GM19328 (cell line): ENCODE measurements at regions not wholly inside any gene's neighbourhood (a gene's known extent, or its start where the extent isn't known, plus 50 kb on each side); places are given as distances from the start of the nearest gene placed in this dataset.

Experiments
- ATAC-seq: cut with Tn5 transposase; IDR thresholded peaks from one replicate; pipeline ENCODE4 v1.9.1; 2021; ENCODE audit warnings: mild to moderate bottlenecking, moderate library complexity; ENCODE audit not compliant: unreplicated experiment

DNA sequence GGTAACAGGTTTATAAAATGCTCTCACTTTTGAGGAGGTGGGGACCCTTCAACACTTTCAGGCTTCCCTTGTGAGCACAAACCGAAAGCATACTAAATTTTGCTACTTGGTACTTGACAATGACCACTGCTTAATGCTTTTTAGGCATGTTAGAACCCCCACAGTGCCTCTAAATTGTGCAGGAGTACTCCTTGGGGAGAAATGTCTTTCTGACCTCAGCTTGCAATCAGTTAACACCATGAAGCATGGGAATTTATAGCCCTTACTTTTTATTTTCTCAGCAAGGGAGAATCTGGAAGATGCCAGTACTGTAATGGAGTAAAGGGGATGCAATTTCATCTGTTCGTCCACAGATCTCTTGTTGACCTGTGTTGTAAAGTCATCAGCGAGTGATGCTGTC is 308.9 kb upstream of the TBC1D5 start:
- ATAC-seq: no peak

DNA sequence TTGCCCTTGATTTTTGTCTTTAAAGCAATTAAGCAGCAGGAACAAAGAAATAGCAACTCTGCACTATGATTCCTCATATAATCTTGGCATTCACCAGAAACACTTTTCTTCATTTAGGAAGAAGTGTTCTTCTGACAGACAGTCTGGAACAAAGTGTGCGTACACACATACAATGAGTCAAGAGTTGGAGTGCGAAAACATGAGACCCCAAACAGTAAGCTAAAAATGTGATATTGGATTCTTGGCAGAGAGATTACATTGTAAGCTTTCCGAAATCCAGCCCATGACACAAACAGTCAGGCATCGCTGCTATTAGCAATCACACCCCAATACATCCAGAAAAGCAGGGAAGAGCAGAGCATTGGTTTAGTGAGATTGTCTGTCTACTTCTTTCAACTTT is 306.7 kb upstream of the TBC1D5 start:
- no peak for ATAC-seq

DNA sequence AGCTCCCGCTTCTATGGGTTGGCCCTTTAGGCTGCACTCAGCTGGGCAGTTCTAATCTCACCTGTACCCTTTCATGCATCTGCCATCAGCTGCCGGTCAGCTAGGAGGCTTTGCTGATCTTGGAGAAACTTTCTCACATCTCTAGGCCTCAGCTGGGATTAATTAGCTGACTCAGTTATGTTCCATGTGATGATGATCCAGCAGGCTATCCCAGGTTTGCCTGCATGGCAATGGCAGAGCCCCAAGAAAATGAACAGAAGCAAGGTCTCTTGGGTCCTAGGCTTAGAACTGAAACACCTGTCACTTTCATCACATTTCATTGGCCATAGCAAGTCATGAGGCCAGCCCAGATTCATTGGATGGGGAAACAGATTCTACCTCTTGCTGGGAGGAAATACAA is 304.6 kb upstream of the TBC1D5 start:
- no peak for ATAC-seq

DNA sequence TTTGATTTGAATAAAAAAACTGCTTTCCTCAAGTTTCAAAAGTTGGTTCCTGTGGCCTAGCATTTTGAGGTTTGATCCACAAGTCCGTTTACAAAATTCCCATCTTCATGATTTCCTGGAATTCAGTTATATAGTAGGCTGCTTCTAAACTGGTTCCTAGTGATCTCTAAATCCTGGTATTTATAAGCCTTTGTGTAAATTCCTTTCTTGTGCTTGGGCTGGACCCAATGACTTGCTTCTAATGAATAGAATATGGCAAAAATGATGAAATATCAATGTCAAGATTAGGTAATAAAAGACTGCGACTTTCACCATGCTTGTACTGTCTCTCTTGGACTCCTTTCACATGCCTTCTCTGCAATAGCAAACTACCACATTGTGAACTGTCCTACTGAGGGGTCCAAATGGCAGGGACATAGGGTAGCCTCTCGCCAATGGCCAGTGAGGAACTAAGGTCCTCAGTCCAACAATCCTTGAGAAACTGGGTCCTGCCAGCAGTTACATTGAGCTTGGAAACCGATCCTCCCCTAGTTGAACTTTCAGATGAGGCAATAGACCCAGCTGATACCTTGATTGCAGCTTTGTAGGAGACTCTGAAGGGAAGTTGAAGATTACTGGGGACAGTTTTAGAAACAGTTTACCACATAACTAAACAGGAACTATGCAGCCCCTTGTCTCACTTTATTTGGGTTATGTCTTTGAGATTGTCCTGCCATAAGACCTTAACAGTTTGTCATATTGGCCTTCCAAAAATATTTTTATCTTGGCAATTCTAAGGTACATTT is 303.9 kb upstream of the TBC1D5 start:
- ATAC-seq: no peak

DNA sequence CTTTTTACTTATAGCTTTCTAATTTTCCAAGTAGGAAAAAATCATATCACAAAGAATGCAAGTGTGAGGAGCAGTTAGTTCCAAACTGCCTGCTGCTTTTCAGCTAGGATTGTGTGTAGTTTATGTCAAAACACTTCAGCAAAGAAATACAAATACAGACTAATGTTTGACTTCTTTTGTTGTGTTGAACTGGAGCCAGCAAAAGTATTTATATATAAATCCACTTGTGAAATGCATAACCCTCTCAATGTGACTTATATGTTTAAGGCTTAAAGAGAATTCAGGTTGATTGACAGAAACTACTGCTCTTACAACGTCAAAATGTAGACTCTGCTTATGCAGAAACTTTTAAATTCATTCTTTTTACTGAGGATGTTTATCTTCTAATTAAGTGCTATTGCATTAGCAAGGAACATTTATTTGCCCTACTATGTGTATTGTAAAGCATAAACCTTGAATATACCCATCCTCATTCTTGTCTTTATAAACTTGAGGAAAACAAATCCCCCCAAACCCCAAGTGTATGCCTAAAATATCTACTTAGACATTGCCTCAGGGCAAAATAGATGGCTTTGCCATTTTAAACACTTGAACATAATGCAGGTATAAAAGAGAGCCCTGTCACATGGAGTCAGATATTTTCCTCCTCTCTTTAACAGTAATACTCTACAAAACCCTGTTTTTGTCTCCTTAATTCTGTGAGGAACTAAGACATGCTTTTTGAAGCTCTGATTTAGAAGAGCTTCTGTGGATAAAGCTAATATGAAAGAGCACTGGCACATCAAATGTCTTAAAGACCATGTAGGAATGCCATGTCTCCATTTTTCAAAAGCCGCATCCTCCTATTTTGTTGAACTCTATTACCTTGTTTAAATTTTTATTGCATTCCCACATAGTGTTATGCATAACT is 302.8 kb upstream of the TBC1D5 start:
- ATAC-seq: no peak

DNA sequence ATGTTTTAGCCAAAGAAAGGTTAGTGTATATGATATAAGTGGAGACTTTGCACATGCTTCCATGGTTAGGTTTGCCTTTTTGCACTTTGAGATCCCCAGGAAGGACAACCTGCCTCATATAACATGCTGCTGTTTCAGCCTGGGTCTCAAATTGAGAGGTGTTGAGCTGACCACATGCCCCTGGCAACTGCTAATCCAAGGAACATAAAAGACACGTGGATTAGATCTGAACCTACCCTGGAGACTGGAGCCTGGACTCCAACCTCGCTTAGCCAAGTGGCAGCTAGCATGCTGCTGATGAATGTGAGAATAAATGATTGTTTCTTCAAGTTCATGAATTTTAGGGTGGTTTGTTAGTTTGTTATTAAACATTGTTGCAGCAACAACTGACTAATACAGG is 301.8 kb upstream of the TBC1D5 start:
- no peak for ATAC-seq

DNA sequence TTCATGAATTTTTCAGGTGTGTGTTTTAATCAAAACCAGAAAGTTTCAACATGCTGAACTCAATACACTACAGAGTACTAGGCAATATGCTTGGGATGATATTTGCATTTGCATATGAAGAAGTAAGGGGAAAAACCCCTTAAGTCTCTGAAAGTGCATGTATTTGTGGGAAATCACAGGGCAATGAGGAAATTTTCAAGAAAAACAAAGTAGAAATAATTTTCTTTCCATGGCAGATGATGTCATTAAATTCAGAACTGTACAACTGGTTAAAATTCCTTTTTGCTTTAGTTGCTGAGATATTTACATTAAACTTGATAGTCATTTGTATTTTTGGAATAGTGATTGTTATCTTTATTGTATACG is 294.0 kb upstream of the TBC1D5 start:
- no peak for ATAC-seq

DNA sequence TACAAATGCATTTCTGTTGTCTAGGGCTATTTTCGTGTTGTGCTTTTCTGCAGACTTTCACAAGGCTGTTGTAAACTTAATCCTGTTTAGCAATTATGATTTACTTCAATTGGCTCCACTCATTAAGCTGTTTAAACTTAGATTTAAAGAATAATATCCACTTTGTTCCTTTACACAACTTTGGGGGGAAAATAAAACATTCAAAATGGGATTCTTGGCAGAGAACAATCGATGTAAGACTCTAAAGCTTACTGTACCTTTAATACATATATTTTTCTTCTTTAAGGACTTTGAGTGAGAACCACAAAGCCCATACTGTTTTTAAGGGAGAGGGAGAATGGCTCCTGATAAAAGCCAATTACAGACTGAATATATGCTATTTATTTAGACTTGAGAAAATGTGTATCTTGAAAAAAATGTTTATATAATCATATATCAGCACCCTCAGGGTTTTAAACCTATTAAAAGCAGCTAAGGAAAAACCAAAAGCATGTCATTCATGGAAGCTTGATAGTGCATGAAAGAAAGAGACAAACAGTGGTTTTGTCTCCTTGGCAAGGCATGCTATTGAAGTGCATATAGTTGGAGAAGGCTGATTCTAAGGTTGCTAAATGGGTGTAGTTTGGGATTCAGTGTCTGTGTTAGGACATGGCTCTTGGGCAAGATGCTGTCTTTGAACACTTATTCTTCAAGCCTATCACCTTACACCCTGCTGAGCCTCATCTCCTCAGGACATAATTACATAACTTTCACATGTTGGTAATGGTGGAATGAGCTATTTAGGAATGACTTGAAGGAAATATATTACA is 293.4 kb upstream of the TBC1D5 start:
- no peak for ATAC-seq

DNA sequence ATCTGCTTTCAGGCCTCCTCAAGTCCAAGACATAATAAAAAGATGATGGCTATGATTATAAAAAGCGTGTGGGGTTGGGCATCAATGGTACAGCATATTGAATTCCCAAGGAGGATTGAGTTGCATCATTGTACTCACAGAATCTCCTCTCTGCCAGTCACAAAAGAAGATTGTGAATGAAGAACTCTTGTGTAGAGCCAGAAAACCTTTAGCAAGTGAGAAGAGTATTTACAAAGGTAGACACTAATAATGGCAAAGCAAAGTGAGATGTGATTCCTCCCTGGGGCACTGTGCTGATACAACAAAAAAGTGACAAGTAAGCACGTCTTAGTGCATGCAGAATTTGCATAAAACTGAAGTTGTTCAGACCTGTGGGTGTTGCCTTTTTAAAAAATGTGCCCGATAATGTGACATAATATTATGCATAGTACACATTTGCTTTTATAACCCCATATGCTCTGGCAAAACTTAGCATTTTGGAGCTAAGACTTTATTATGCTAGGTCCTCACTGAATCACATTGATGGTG is 291.2 kb upstream of the TBC1D5 start:
- no peak for ATAC-seq

DNA sequence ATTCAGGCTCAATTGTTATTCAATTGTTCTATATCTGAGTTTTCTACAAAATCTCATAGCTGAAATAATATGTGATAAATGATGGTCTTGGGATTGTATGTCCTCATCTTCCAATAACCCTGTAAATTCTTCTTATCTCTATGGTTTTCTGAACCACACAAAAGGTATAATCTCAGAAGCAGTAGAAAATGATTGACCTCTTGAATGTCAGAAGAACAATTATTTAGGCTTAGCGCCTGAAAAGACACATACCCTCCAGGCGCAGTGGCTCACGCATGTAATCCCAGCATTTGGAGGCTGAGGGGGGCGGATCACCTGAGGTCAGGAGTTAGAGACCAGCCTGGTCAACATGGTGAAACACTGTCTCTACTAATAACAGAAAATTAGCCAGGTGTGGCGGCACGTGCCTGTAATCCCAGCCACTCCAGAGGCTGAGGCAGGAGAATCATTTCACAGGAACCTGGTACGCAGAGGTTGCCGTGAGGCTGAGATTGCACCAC is 288.0 kb upstream of the TBC1D5 start:
- no peak for ATAC-seq

DNA sequence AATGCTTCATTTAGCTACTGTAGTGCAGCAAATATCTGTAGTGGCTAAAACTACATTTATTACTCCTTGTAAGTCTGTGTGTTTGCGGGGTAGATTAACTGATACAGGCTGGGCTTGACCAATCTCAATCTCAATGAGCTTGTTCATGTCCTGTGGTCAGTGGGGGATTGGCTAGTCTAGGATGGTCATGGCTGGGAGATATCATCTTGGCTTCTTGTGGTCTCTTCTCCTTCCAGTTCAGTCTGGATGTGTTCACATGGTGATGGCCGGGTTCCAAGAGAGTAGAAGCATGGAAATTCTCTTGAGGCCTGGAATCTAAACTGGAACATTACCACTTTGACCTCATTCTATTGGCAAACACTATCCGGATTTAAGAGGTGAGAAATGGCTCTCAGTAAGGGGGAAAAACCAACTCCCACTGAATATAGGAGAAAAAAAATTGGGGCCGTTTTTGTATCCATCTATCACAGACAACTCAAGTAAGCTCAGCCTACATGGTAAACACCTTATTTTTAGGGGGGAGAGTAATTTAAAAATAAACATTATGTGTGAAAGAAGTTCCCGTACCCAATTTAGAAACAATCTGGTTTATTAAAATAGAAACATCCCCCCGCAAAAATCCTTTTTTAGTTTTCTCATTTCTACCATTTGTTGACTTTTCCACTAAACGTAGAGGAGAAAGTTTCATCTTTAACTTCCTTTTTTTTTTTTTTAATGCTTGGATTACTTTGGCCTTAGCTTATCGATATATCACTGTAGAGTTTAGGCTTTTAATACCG is 284.9 kb upstream of the TBC1D5 start:
- no peak for ATAC-seq

DNA sequence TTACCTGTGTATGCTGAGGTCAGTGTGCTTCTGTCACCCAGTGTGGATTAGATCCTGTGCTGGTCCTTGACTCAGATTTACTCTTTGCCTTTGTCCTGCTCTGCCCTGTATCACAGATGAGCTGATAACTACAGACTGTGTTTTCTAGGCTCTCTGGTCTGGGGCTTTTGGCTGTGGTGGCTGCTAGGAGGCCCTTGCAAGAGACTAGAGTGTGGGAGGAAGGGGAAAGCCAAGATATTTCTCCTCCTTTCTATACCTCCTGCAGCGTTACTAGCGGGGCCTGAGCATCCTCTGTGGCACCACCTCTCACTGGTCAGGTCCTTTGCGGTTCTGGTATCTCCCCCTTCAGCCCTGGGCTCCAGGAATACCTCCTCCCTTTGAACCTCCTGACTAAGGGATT is 282.3 kb upstream of the TBC1D5 start:
- peak; percentile 58 for ATAC-seq

DNA sequence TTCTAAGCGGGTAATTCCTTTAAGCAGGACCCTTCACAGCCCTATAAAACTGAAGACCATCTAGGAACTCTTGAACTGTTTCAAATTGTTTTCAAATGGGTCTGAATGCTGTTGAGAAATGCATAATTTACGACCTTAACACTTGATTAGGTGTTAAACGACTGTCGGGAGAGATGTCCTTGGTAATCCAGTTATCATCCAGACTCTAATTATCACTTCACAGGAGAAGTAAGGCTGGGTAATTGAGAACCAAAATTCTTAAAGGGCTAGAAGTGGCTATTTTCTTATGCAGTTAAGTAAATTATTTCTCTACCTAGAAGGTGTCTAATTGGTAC is 276.7 kb upstream of the TBC1D5 start:
- no peak for ATAC-seq

DNA sequence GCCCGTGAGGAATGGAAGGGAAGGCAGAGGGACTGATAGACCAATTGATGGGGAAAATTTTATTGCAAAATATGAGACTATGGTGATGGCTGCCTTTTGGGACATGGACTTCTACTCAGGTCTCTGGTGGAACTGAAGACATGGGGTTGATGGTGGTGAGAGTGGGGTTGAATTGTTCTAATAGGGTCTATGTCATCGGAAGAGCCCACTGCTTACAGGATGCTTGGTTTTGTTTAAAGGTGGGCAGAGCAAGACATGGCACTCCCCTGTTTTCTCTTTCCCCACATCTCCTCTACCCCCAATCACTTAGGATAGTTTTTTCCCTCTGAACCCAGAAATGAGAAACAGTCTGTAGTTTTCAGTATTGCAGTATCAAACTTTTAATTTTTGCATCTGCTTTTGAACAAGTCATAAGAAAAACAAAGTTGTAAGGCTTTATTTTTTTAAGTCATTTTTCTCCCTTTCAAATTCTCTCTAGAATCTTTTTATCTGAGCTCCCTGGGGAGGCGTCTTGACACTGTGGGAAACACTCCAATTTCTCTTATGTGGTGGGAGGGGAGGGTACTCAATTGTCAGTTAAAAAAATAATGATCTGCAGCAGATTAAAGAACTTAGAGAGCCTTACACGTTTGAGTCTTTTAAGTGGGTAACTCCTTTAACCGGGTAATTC is 276.2 kb upstream of the TBC1D5 start:
- ATAC-seq: no peak

DNA sequence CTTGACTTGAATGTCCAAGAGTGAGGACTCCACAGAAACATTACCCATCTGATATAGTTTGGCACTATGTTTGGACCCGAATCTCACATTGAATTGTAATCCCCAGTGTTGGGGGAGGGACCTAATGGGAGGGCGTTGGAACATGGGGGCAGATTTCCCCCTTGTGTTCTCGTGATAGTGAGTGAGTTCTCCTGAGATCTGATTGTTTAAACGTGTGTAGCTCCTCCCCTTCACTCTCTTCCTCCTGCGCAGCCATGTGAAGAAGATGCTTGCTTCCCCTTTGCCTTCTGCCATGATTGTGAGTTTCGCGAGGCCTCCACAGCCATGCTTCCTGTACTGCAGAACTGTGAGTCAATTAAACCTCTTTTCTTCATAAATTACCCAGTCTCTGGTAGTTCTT is 273.9 kb upstream of the TBC1D5 start:
- no peak for ATAC-seq

DNA sequence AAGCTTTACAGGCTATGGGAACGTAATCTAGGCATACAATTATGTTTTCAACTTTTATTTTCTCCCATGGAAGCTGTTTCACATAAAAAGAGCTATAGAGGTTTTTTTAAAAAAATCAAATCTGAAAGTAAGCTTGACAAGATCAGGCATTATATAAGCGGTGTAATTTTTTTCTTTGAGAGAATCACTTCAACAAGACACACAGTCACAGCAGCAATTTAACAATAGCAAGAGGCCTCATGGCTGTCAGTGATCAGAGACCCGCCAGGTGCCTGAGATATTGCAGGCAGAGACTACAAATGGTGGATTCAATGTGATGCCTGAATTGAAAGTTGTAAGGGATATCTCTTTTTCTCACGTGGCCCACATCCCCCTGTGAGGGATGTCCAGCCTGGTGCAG is 270.5 kb upstream of the TBC1D5 start:
- ATAC-seq: no peak

DNA sequence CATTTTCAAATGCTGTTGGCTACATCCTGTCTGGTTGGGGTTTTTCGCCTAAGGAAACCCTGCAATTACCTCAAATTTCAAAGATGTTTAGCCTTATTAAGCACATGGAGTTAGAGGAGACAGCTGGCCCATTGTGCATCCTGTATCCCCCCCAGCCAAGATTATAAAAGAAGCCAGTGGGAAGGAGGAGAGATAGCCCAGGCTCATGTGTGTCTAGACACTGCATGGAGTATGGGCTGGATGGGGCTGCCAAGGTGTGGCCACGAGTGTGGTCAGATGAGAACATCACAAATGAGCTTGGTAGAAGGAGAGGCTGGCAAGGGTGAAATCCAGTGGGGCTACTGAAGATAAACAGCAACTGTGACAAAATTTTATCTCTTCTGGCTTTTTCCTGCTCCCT is 270.0 kb upstream of the TBC1D5 start:
- ATAC-seq: no peak

DNA sequence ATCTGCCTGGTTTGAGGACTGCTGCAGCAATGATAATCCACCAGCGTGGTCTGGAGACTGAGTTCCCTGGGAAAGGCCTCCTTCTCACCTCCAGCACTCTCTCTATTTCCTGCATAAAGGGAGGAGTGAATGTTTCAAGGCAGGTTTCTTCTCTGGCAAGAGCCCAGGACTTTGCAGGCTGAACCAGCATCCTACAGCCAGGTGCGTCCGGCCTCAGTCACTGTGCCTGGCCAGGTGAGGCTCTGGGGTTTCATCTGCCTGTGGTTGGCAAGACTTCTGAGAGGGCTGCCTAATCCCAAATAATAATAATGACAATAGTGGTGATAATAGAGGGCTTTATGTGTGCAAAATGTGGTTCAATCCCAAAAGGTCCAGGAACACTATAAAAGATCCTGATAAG is 269.0 kb upstream of the TBC1D5 start:
- no peak for ATAC-seq

DNA sequence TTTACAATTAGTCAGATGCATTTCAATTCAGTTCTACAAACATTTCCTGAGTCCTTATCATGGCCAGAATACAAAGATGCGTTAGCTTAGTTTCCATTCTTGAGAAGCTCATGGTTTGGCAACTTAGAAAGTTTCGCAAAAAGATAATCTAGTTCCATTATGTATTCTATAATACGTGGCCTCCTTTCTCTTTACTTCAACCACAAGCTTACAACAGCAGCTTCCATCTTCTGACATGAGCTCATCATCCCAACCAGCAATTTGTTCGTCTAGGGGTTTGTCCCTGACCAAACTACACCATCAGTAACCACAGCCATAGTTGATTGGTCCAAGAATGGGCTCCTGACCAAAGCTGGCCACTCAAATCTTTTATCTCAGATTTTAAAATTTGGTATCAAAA is 267.6 kb upstream of the TBC1D5 start:
- no peak for ATAC-seq
